ENCODE measurements at regions not wholly inside any gene's neighbourhood (a gene's known extent, or its start where the extent isn't known, plus 50 kb on each side); places are given as distances from the start of the nearest gene placed in this dataset.

GRCh38 chr1:223474804-223475203 lies 81.6 kb downstream of the CCDC185 start:
- TF ChIP-seq BCL11A (IDR thresholded peaks at IDR 0.05; ENCODE audit: low read depth, low read length) (no peak), ELK1 (IDR thresholded peaks at IDR 0.05; ENCODE audit: low read depth, low read length) (no peak), CBX5 (IDR thresholded peaks at IDR 0.05; ENCODE audit: low read depth) (no peak)
- TF ChIP-seq, protein P1, sequence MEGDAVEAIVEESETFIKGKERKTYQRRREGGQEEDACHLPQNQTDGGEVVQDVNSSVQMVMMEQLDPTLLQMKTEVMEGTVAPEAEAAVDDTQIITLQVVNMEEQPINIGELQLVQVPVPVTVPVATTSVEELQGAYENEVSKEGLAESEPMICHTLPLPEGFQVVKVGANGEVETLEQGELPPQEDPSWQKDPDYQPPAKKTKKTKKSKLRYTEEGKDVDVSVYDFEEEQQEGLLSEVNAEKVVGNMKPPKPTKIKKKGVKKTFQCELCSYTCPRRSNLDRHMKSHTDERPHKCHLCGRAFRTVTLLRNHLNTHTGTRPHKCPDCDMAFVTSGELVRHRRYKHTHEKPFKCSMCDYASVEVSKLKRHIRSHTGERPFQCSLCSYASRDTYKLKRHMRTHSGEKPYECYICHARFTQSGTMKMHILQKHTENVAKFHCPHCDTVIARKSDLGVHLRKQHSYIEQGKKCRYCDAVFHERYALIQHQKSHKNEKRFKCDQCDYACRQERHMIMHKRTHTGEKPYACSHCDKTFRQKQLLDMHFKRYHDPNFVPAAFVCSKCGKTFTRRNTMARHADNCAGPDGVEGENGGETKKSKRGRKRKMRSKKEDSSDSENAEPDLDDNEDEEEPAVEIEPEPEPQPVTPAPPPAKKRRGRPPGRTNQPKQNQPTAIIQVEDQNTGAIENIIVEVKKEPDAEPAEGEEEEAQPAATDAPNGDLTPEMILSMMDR (IDR thresholded peaks at IDR 0.05 in 2 of 3, conservative IDR thresholded peaks at IDR 0.05 in 1 of 3; ENCODE audit: control insufficient read depth in 2 of 3, extremely low read depth in 1 of 3, insufficient read depth in 1 of 3, low read depth in 3 of 3, low read length in 3 of 3) = no peak
